NK-92 treated with Interleukin-12 subunit alpha and Interleukin-12 subunit beta, amount 100 ng/mL, for 24 hours (cell line): ENCODE measurements at regions not wholly inside any gene's neighbourhood (a gene's known extent, or its start where the extent isn't known, plus 50 kb on each side); places are given as distances from the start of the nearest gene placed in this dataset.

Experiments used
- DNase-seq: peaks from one replicate; lab custom pipeline; 2025; lab: John Stamatoyannopoulos, UW

DNA sequence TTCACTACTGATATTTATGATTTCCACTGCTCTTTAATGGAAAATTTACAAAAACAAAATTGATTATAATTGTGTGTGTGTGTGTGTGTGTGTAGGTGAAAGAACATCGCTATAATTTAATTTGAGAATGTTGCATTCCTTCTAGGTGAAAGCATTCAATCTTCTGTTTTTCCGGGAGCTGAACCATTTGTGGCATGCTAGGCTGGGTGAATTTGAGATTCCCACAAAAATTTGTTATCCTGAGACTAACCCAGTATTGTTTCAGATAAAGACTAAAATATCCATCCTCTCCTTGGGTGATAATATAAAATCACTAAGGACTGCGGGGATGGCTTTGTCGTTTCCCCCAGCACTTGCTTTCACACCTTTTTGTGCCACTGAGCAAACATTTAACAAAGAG is 911.2 kb upstream of the PIK3C3 start:
- DNase-seq: no peak

GRCh38 chr18:41042866-41043265 is 912.2 kb upstream of the PIK3C3 start:
- DNase-seq: no peak

- DNase-seq: no peak
Measured at GRCh38 chr18:41038071-41038470, 917.0 kb upstream of the PIK3C3 start.

GRCh38 chr18:41036346-41036745 is 918.7 kb upstream of the PIK3C3 start:
- DNase-seq: no peak

DNA sequence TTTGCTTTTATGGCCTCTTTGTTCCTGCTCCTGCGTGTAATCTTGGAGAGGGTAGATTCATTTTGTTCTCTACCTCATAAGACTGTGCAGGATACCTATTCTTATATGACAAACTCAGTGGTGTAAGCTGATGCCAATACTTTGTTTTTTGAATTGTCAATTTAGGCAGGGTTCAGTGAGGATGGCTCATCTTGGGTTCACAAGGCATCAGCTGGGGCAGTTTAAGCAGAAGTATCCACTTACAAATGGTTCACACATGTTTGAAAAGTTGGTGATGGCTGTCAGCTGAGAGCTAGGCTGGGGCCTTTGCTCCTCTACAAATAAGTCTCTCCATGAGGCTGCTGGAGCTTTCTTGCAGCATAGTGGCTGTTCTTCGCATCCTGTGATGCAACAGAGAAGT is 920.6 kb upstream of the PIK3C3 start:
- no peak for DNase-seq

DNA sequence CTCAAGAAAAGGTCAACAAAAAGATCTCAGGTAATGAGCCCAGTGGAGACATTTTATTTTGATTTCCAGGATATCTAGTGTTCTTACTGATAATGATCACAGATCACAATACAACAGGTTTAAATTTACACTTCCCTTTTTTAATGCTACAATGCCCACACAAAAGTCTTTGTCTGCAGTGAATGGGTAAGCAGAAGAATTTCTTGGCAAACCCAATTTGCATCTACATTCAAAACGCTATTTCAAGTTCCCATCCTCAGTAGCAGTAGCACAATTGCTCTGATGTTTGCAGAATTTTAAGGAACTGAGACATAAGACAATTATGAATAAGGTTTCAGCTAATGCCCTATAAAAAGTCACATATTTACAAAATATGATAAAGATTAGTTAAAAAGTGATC is 929.4 kb upstream of the PIK3C3 start:
- no peak for DNase-seq

DNA sequence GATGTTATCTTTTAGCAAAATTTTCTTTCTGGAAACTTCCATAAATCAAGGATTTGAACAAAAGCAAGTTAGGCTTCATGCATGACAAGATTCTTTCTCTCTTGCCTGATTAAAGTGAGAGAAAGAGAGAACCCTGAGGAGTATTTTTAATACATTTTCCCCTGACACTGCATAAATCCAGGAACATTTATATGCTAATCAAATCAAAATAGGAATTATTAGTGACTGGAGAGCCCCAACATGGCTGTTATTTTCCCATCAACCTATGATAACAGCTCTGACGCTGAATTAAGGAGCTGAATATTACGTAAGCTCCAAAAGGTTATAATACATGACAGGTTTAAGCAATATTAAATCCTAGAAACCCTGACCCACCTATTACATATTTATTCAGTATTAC is 930.2 kb upstream of the PIK3C3 start:
- DNase-seq: no peak

- DNase-seq: no peak
Measured at GRCh38 chr18:41022484-41022883, 932.5 kb upstream of the PIK3C3 start.

DNA sequence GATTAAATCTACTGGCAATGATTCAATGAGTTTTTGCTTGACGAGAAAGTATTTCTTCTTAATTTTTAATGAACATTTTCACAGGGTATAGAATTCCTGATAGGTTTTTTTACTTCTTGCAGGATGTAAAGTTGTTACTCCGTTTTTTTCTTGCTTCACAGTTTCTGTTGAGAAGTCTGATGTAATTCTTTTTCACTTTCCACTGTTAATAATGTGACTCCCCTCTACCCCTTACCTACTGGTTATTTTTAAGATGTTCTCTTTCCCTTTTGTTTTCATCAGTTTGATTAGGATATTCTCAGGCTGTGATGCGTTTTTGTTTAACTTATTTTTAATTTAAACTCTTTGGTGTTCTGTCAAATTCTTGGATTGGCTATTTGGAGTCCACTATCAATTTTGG is 933.9 kb upstream of the PIK3C3 start:
- no peak for DNase-seq

DNA sequence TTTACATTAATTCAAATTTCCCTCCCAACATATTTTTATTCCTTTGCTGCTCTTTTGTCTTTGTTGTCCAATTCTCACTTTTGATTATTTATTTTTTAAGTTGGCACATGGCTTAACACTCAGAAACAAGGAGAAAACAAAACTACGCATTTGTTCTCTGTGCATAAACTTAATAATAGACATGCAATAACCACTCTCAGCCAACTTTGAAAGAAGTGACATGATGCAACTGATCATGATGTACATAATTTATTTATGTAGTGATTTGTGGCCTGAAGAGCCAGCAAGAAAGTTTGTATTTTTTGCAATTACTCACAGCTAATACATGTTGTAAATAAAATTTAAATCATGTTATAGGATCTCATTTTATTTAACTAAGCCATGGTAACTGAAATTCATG is 942.8 kb upstream of the PIK3C3 start:
- DNase-seq: no peak

DNA sequence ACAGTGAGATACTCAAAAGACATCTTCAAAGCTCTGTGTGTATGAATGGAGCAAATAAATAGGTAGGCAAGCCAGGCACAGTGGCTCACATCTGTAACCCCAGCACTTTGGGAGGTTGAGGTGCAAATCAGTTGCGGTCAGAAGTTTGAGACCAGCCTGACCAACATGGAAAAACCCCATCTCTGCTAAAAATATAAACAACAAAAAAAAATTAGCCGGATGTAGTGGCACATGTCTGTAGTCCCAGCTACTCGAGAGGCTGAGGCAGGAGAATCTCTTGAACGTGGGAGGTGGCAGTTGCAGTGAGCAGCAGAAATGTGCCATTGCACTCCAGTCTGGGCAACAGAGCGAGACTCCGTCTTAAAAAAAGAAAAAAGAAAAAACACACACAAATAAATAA is 945.1 kb upstream of the PIK3C3 start:
- DNase-seq: no peak

GRCh38 chr18:41004324-41004723 is 950.7 kb upstream of the PIK3C3 start:
- DNase-seq: no peak

GRCh38 chr18:40995529-40995928 is 959.5 kb upstream of the PIK3C3 start:
- no peak for DNase-seq

- no peak for DNase-seq
Measured at GRCh38 chr18:40993363-40993762, 961.7 kb upstream of the PIK3C3 start.

- no peak for DNase-seq
Measured at GRCh38 chr18:40987581-40987980, 967.5 kb upstream of the PIK3C3 start.

- no peak for DNase-seq
Measured at GRCh38 chr18:40985436-40985835, 969.6 kb upstream of the PIK3C3 start.

DNA sequence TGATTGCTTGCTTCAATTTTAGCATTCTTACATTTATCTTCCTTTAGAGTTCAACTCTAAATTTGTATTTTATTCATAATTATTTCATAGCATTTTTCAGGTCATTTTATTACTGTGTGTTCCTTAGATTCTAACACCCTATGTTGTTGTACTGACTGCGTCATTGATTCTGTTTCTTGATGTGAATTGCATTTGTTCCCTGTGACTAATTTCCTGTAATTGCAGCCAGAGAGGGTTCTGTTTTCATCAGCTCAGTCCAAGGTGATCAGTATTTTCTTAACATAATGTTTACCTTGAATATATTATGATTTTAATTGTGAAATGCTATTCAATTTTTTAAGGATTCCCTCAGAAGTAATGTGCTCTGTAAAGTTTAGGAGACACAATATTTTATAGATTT is 970.2 kb upstream of the PIK3C3 start:
- DNase-seq: no peak

DNA sequence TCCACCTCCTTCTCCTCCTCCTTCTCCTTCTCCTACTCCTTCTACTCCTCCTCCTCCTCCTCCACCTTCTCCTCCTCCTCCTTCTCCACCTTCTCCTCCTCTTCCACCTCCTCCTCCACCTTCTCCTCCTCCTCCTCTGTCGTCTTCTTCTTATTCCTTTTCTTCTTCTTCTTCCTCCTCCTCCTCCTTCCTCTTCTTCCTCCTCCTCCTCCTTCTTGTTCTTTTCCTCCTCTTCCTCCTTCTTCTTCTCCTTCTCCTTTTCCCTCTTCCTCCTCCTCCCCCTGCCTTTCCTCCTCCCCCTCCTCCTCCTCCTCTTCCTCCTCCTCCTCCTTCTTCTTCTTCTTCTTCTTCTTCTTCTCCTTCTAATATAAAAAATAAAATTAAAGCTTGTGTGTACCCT is 971.2 kb upstream of the PIK3C3 start:
- DNase-seq: no peak

DNA sequence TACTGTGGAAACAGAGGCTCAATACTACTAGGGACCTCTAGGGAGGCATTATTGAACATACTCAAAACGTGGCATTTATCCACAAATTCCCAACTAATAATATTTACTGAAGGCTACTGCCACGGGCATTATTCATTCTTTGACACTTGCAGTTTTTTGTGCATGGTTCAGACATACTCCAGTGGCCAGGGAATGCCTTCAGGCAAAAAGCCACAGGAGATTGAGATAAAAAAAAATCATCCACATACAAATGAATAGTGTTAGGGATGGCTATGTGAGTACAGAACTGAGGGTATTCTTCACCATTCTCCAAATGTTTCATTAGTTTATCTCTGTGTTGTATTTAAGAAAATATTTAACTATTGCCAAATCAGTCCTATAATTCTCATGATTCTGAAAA is 974.9 kb upstream of the PIK3C3 start:
- DNase-seq: no peak

DNA sequence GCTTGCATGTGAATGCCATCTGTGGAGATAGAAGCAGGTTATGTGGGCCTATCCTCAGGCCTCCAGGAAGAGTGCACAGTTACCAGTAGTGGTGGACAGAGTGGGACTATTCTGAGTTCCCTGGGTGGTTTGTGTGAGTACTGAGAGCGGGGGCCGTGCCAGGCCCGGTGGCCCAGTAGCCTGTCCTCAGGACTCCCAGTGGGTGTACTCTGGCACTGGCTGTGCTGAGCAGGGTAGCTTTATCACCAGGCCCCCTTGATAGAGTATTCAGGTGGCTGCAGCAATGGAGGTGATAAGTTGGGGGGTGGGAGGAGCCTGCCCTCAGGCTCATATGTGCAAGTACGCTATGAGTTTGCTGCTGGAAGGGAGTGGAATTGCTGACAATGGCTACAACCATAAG is 979.0 kb upstream of the PIK3C3 start:
- DNase-seq: no peak

GRCh38 chr18:40974448-40974847 is 980.6 kb upstream of the PIK3C3 start:
- DNase-seq: no peak

GRCh38 chr18:40962784-40963183 is 992.2 kb upstream of the PIK3C3 start:
- DNase-seq: no peak

GRCh38 chr18:40957533-40958070 is 997.4 kb upstream of the PIK3C3 start:
- no peak for DNase-seq

GRCh38 chr18:40956213-40956612 is 998.8 kb upstream of the PIK3C3 start:
- no peak for DNase-seq

GRCh38 chr18:40955351-40955750 is 999.7 kb upstream of the PIK3C3 start:
- DNase-seq: no peak
